ENCODE measurements at regions not wholly inside any gene's neighbourhood (a gene's known extent, or its start where the extent isn't known, plus 50 kb on each side); places are given as distances from the start of the nearest gene placed in this dataset.

- TF ChIP-seq ZBTB11 (CRISPR knock-in tag; IDR thresholded peaks at IDR 0.05) (no peak), NKRF (conservative IDR thresholded peaks at IDR 0.05) (no peak)
These were observed 777.5 kb downstream of the OTOL1 start (continued) for GRCh38 chr3:162274070-162274469.

- BruUV-seq (replicated peaks) = no TSS peak
- WGBS (ENCODE audit: insufficient coverage, insufficient replicate concordance, low lambda C conversion rate, missing lambda C conversion rate) = 8% methylated on average over 2 of the region's 2 CpGs
- Histone ChIP-seq H3K36me3 (ENCODE audit: control insufficient read depth in 2 of 2, insufficient read depth in 2 of 2, low read length in 1 of 2) (no peaks in the 10 kb centered on the region), H4K20me1 (ENCODE audit: control insufficient read depth, insufficient read depth) (no peaks in the 10 kb centered on the region), H3K27ac (ENCODE audit: control insufficient read depth, insufficient read depth) (no peak overlapping the region), H3K9ac (ENCODE audit: control insufficient read depth, insufficient read depth, low read length) (no peak overlapping the region), H3K4me2 (ENCODE audit: control insufficient read depth, insufficient read depth) (no peak overlapping the region), H2AFZ (ENCODE audit: control insufficient read depth, low read depth, low read length) (no peak overlapping the region), H3K4me1 (ENCODE audit: control insufficient read depth, insufficient read depth, low read length) (no peaks in the 10 kb centered on the region), H3K9me3 (replicated peaks; ENCODE audit: control insufficient read depth, insufficient read depth, low read length) (no peaks in the 10 kb centered on the region), H3K79me2 (ENCODE audit: control insufficient read depth, insufficient read depth, low read length) (no peaks in the 10 kb centered on the region), H3K27me3 (replicated peaks in 1 of 2; ENCODE audit: control insufficient read depth in 2 of 2, insufficient read depth in 2 of 2, low read length in 1 of 2) (no peaks in the 10 kb centered on the region), H3K4me3 (no peak overlapping the region)
- FAIRE-seq (no peak), DNase-seq (ENCODE audit: low read depth, low spot score) (no peak), ATAC-seq (no peak)
- TF ChIP-seq EED (IDR thresholded peaks at IDR 0.05; ENCODE audit: low read depth) = no peak
- TF ChIP-seq CTCF (IDR thresholded peaks at IDR 0.05 in 2 of 3, conservative IDR thresholded peaks at IDR 0.05 in 1 of 3; ENCODE audit: control insufficient read depth in 2 of 3, extremely low read depth in 1 of 3, insufficient read depth in 1 of 3, low read depth in 3 of 3, low read length in 3 of 3) = no peak
- no peak for TF ChIP-seq USF1 (IDR thresholded peaks at IDR 0.05; ENCODE audit: borderline replicate concordance, extremely low read length, insufficient read depth, low read depth, low read length)
- no peak for TF ChIP-seq IRF4 (IDR thresholded peaks at IDR 0.05; ENCODE audit: low read depth, low read length)
- TF ChIP-seq ZBTB11 (CRISPR knock-in tag; IDR thresholded peaks at IDR 0.05) = no peak
- TF ChIP-seq STAT1 (conservative IDR thresholded peaks at IDR 0.05) = no peak
- no peak for TF ChIP-seq PAX5 (IDR thresholded peaks at IDR 0.05; ENCODE audit: borderline replicate concordance, low read depth, low read length)
- TF ChIP-seq ATF7 (IDR thresholded peaks at IDR 0.05; ENCODE audit: low read depth) = no peak
- TF ChIP-seq POLR2AphosphoS5 (IDR thresholded peaks at IDR 0.05; ENCODE audit: low read length) = no peak
- TF ChIP-seq BACH1 (IDR thresholded peaks at IDR 0.05; ENCODE audit: borderline replicate concordance) = no peak
- POLR2A ChIA-PET = no interaction called here
- CTCF ChIA-PET = no interaction called here
- SMC1A ChIA-PET (ENCODE audit: uncharacterized antibody, unreplicated experiment) = interaction anchor here (1.4 kb wide), 1 partner anchor 10 kb away, joined by 3 read pairs; no protein-coding TSS in a partner anchor
- RAD21 ChIA-PET (ENCODE audit: unreplicated experiment) = no interaction called here
- in situ Hi-C loops (cut with MboI) = no loop called here
- intact Hi-C loops (cut with micrococcal nuclease; ENCODE audit: unreplicated experiment) = no loop called here
These were observed 782.2 kb downstream of the OTOL1 start for GRCh38 chr3:162278834-162279233.
